Fibroblast of lung (primary cell): ENCODE measurements at regions not wholly inside any gene's neighbourhood (a gene's known extent, or its start where the extent isn't known, plus 50 kb on each side); places are given as distances from the start of the nearest gene placed in this dataset.

ENCODE experiments used
- DNase-seq, 2 donors: peaks; one replicate each; pipeline versions ENCODE4 v3.0.0 to v3.0.0-alpha.2; 2010; ENCODE audit warnings: low read depth in 2 of 2
- H2AFZ ChIP-seq: 2 replicates; pipeline ENCODE4 v1.5.1; 2012; ENCODE audit warnings: low read length, control low read depth, inconsistent platforms
- H3K27ac ChIP-seq: 2 replicates; pipeline ENCODE4 v1.5.1; 2011; ENCODE audit warnings: low read length, control low read depth; ENCODE audit not compliant: insufficient read depth
- H3K27me3 ChIP-seq: 2 replicates; pipeline ENCODE4 v1.5.1; 2011; ENCODE audit warnings: mild to moderate bottlenecking, low read length; ENCODE audit not compliant: control insufficient read depth, insufficient read depth
- H3K36me3 ChIP-seq: 2 replicates; pipeline ENCODE4 v1.5.1; 2011; ENCODE audit warnings: low read length; ENCODE audit not compliant: control insufficient read depth, insufficient read depth
- H3K4me1 ChIP-seq: 2 replicates; pipeline ENCODE4 v1.5.1; 2011; ENCODE audit warnings: low read length; ENCODE audit not compliant: control insufficient read depth, insufficient read depth; ENCODE audit errors: extremely low read depth
- H3K4me2 ChIP-seq: 2 replicates; pipeline ENCODE4 v1.5.1; 2011; ENCODE audit warnings: low read length, control low read depth; ENCODE audit not compliant: insufficient read depth; ENCODE audit errors: extremely low read depth
- H3K4me3 ChIP-seq, 4 experiments: fragments of 200-600 bp in 1 of 4; sonication (generic) in 1 of 4; replicated peaks in 1 of 4; 2 replicates each; pipeline ENCODE4 v1.5.1; 2011 to 2016; ENCODE audit warnings: low read length in 4 of 4, low read depth in 3 of 4, mild to moderate bottlenecking in 3 of 4, control low read depth in 2 of 4, inconsistent platforms in 1 of 4, mixed read lengths in 1 of 4; ENCODE audit not compliant: insufficient read depth in 1 of 4; ENCODE audit errors: control extremely low read depth in 1 of 4
- H3K79me2 ChIP-seq: 2 replicates; pipeline ENCODE4 v1.5.1; 2012; ENCODE audit warnings: mild to moderate bottlenecking, low read length, inconsistent platforms; ENCODE audit not compliant: control insufficient read depth, insufficient read depth
- H3K9ac ChIP-seq: 2 replicates; pipeline ENCODE4 v1.5.1; 2011; ENCODE audit warnings: mild to moderate bottlenecking, low read length, control low read depth; ENCODE audit not compliant: insufficient read depth
- H3K9me3 ChIP-seq: 2 replicates; pipeline ENCODE4 v1.5.1; 2012; ENCODE audit warnings: low read depth, low read length; ENCODE audit not compliant: control insufficient read depth, insufficient read depth
- H4K20me1 ChIP-seq: 2 replicates; pipeline ENCODE4 v1.5.1; 2011; ENCODE audit warnings: low read length; ENCODE audit not compliant: control insufficient read depth, insufficient read depth; ENCODE audit errors: extremely low read depth
- EZH2 ChIP-seq: IDR thresholded peaks from 2 replicates; pipeline ENCODE4 v1.5.1; 2012; ENCODE audit warnings: low read length, control low read depth, mild to moderate bottlenecking; ENCODE audit errors: missing control alignments
- TF ChIP-seq, protein P1 (sequence below), 2 donors: IDR thresholded peaks in 1 of 2; conservative IDR thresholded peaks in 1 of 2; 1 replicate in 1 of 2; 2 replicates in 1 of 2; pipeline ENCODE4 v1.5.1; 2011 to 2012; ENCODE audit warnings: low read length in 2 of 2, control low read depth in 1 of 2, inconsistent platforms in 1 of 2, low read depth in 1 of 2, mild to moderate bottlenecking in 1 of 2

DNA sequence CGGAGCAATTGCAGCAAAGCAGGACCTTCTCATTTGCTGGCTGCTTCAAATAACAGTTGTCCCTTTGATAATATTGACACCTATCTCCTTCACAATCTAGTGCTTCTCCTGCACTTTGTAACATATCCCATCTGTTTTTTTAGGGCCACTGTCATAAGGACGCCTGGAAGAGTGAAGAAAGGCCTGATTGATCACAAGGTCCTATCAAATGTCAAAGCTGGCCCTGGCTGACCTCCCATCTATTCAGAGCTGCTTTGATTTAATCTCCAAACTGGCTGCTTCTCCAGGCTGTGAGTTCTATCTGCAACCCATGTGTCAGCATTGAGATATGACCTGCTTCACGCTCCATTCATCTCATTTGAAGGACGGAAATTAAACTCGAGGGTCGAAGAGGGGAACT is 601.2 kb upstream of the KCNMB2 start:
- no peak overlapping the region for H3K4me3 ChIP-seq
- H3K36me3 ChIP-seq = no peaks in the 10 kb centered on the region
- H2AFZ ChIP-seq = no peak overlapping the region
- no peaks in the 10 kb centered on the region for H3K79me2 ChIP-seq
- peaks cover 5% of the 10 kb centered on the region for H3K4me1 ChIP-seq
- H4K20me1 ChIP-seq = no peaks in the 10 kb centered on the region
- no peak overlapping the region for H3K4me2 ChIP-seq
- TF ChIP-seq, protein P1, sequence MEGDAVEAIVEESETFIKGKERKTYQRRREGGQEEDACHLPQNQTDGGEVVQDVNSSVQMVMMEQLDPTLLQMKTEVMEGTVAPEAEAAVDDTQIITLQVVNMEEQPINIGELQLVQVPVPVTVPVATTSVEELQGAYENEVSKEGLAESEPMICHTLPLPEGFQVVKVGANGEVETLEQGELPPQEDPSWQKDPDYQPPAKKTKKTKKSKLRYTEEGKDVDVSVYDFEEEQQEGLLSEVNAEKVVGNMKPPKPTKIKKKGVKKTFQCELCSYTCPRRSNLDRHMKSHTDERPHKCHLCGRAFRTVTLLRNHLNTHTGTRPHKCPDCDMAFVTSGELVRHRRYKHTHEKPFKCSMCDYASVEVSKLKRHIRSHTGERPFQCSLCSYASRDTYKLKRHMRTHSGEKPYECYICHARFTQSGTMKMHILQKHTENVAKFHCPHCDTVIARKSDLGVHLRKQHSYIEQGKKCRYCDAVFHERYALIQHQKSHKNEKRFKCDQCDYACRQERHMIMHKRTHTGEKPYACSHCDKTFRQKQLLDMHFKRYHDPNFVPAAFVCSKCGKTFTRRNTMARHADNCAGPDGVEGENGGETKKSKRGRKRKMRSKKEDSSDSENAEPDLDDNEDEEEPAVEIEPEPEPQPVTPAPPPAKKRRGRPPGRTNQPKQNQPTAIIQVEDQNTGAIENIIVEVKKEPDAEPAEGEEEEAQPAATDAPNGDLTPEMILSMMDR (conservative IDR thresholded peaks at IDR 0.05 in 1 of 2, IDR thresholded peaks at IDR 0.05 in 1 of 2; ENCODE audit: low read depth in 1 of 2, low read length in 2 of 2) = no peak
- TF ChIP-seq EZH2 = no peak
- H3K27ac ChIP-seq = no peak overlapping the region
- peak in 1 of 2 donors; percentile 13 for DNase-seq
- no peak overlapping the region for H3K9ac ChIP-seq
- H3K27me3 ChIP-seq = no peaks in the 10 kb centered on the region
- no peaks in the 10 kb centered on the region for H3K9me3 ChIP-seq

DNA sequence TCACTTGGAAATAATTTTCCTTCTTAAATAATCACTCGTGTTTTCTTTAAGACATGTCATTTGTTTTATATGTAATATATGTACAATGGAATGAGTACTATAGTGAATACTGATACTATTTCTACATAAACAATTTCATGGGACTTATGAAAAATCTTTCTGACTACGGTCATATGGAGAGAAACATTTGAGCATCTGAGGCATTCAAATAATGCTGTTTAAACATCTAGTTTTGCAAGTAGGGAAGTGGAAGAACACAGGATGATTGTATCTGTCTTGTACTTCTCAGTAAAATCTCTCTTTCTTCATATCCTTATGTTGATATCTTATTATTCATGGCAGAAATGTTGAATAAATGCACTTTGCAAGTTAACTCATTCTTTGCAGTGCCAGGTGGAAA is 599.5 kb upstream of the KCNMB2 start:
- peaks cover 5% of the 10 kb centered on the region for H3K4me1 ChIP-seq
- no peak overlapping the region for H3K9ac ChIP-seq
- no peaks in the 10 kb centered on the region for H4K20me1 ChIP-seq
- H3K4me3 ChIP-seq = no peak overlapping the region
- H3K79me2 ChIP-seq = no peaks in the 10 kb centered on the region
- no peak overlapping the region for H3K4me2 ChIP-seq
- no peak overlapping the region for H3K27ac ChIP-seq
- TF ChIP-seq, protein P1 (conservative IDR thresholded peaks at IDR 0.05 in 1 of 2, IDR thresholded peaks at IDR 0.05 in 1 of 2; ENCODE audit: low read depth in 1 of 2, low read length in 2 of 2) = no peak
- H3K9me3 ChIP-seq = no peaks in the 10 kb centered on the region
- H3K36me3 ChIP-seq = no peaks in the 10 kb centered on the region
- no peak for DNase-seq
- H3K27me3 ChIP-seq = no peaks in the 10 kb centered on the region
- H2AFZ ChIP-seq = no peak overlapping the region

DNA sequence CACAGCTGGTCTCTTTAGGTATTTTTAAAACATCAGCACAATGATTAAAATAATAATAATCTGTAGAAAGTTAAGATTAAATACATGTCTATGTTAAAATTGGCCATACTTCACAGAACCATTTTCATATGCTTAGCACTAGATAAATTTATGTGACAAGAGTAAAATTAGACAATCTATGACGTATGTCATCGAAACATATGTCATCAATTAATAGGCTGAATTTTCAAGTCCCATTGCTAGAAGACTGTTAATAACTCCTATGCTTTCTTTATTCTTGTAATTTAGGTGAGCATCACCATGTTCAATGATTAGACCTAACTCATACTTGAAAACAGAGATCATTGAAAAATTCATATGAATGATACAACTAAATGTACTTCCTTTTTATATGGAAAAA is 593.3 kb upstream of the KCNMB2 start:
- H3K79me2 ChIP-seq = no peaks in the 10 kb centered on the region
- H3K27ac ChIP-seq = no peak overlapping the region
- H3K27me3 ChIP-seq = no peaks in the 10 kb centered on the region

More for the DNA sequence above, 593.3 kb upstream of the KCNMB2 start:
- TF ChIP-seq EZH2 = no peak
- Histone ChIP-seq H4K20me1 (no peaks in the 10 kb centered on the region), H3K36me3 (no peaks in the 10 kb centered on the region), H3K4me3 (no peak overlapping the region), H3K4me1 (no peaks in the 10 kb centered on the region), H3K9ac (no peak overlapping the region), H3K9me3 (no peaks in the 10 kb centered on the region), H3K4me2 (no peak overlapping the region), H2AFZ (no peak overlapping the region)
- no peak for DNase-seq
